ENCODE measurements at regions not wholly inside any gene's neighbourhood (a gene's known extent, or its start where the extent isn't known, plus 50 kb on each side); places are given as distances from the start of the nearest gene placed in this dataset.

- H3K27me3 ChIP-seq (replicated peaks in 1 of 4; ENCODE audit: control extremely low read depth in 1 of 4, control insufficient read depth in 3 of 4, insufficient read depth in 4 of 4, low read length in 3 of 4) = peaks cover 0 to 31% (median 27%) of the 10 kb centered on the region in 4 experiments
Measured at GRCh38 chr6:28709478-28710349, 184.0 kb downstream of the GPX5 start.

More at GRCh38 chr6:28709478-28710349, 184.0 kb downstream of the GPX5 start:
- no peak overlapping the region for H3K27ac ChIP-seq (ENCODE audit: low read length in 2 of 2)
- no peak overlapping the region for H3K27ac Mint-ChIP-seq
- CTCF ChIA-PET = no interaction called here
- H3K4me3 Mint-ChIP-seq = peak overlapping the region; percentile 40
- H3K4me3 ChIP-seq (ENCODE audit: control extremely low read depth in 1 of 5, extremely low read depth in 1 of 5, insufficient read depth in 1 of 5, low read depth in 2 of 5, low read length in 4 of 5) = no peak overlapping the region
- 12% methylated on average over 26 of the region's 30 CpGs for WGBS (ENCODE audit: insufficient coverage)
- H3K9me3 ChIP-seq (ENCODE audit: control extremely low read depth in 1 of 3, control insufficient read depth in 2 of 3, insufficient read depth in 1 of 3, low read length in 2 of 3) = peaks cover 3 to 33% (median 23%) of the 10 kb centered on the region in 3 donors
- no peak overlapping the region for H3K9ac ChIP-seq (ENCODE audit: low read length)
- POLR2A ChIA-PET = no interaction called here
- TF ChIP-seq CTCF (IDR thresholded peaks at IDR 0.05) (no peak), EZH2 (IDR thresholded peaks at IDR 0.05; ENCODE audit: borderline replicate concordance, insufficient read depth, low read depth, low read length, poor library complexity, severe bottlenecking) (no peak)
- H3K79me2 ChIP-seq (ENCODE audit: control insufficient read depth, insufficient read depth, low read length) = no peaks in the 10 kb centered on the region
- DNase-seq (peak; percentile 23), ATAC-seq (ENCODE audit: low read depth) (no peak)
- intact Hi-C loops (cut with micrococcal nuclease) = no loop called here
- peaks cover 0 to 9% of the 10 kb centered on the region in 2 donors for H3K4me1 ChIP-seq (ENCODE audit: control insufficient read depth in 2 of 2, insufficient read depth in 2 of 2, low read length in 2 of 2)
- peaks cover 59% of the 10 kb centered on the region for H3K27me3 Mint-ChIP-seq
- peaks cover 10% of the 10 kb centered on the region for H3K9me3 Mint-ChIP-seq (ENCODE audit: insufficient read depth)
- no peaks in the 10 kb centered on the region for H4K20me1 ChIP-seq (ENCODE audit: control insufficient read depth, insufficient read depth, low read length, poor library complexity, severe bottlenecking)
- H3K4me1 Mint-ChIP-seq = peaks cover 7% of the 10 kb centered on the region
- H2AFZ ChIP-seq (ENCODE audit: insufficient read depth, low read depth, low read length, poor library complexity, severe bottlenecking) = peak overlapping the region; percentile 50
- H3K4me2 ChIP-seq (replicated peaks; ENCODE audit: low read depth, low read length, poor library complexity, severe bottlenecking) = peak overlapping the region; percentile 36
- H3K36me3 ChIP-seq (replicated peaks in 1 of 2; ENCODE audit: control extremely low read depth in 1 of 2, control insufficient read depth in 1 of 2, extremely low read depth in 1 of 2, insufficient read depth in 2 of 2, low read length in 1 of 2) = no peaks in the 10 kb centered on the region

All from B cell (primary cell).